Esophagus squamous epithelium (tissue), 5 donors: ENCODE measurements at regions not wholly inside any gene's neighbourhood (a gene's known extent, or its start where the extent isn't known, plus 50 kb on each side); places are given as distances from the start of the nearest gene placed in this dataset.

Experiments used
- DNase-seq: peaks from one replicate; lab custom pipeline; 2025; lab: John Stamatoyannopoulos, UW
- H3K27ac ChIP-seq, 4 donors: fragments of 200-600 bp; sonication (generic); one replicate each; pipeline ENCODE4 v1.5.1; 2016 to 2019; ENCODE audit warnings: mild to moderate bottlenecking in 1 of 4
- H3K27me3 ChIP-seq, 4 donors: fragments of 200-600 bp; sonication (generic); 1 replicate in 3 of 4; 2 replicates in 1 of 4; pipeline versions ENCODE4 v1.5.1 to v1.6.0; 2017 to 2021; ENCODE audit warnings: antibody characterized with exemption in 1 of 4
- H3K36me3 ChIP-seq, 3 donors: fragments of 200-600 bp; sonication (generic); one replicate each; pipeline ENCODE4 v1.5.1; 2016 to 2019
- H3K4me1 ChIP-seq, 3 donors: fragments of 200-600 bp; sonication (generic); one replicate each; pipeline ENCODE4 v1.5.1; 2017 to 2019
- H3K4me3 ChIP-seq, 4 donors: fragments of 200-600 bp; sonication (generic); 1 replicate in 3 of 4; 2 replicates in 1 of 4; pipeline ENCODE4 v1.5.1; 2016 to 2019; ENCODE audit warnings: mild to moderate bottlenecking in 2 of 4, moderate library complexity in 1 of 4
- H3K9me3 ChIP-seq, 3 donors: fragments of 200-600 bp; sonication (generic); one replicate each; pipeline ENCODE4 v1.5.1; 2016 to 2019
- POLR2A ChIP-seq, 4 donors: fragments of 450-650 bp; IDR thresholded peaks; one replicate each; pipeline ENCODE4 v1.6.1; 2017; ENCODE audit warnings: antibody characterized with exemption in 4 of 4, mild to moderate bottlenecking in 4 of 4, moderate library complexity in 3 of 4
- WGBS, 2 donors: methylation state at CpG; one replicate each; pipeline ENCODE4 v1.1.5; 2018; 5-methylcytosine and 5-hydroxymethylcytosine counted together
- intact Hi-C: fragments of 100-400 bp; cut with DNase I; formaldehyde crosslinking; loops from one replicate; pipeline ENCODE4 v1.15.0; 2022
- TF ChIP-seq, protein P1 (sequence below), 6 experiments: fragments of 450-650 bp in 4 of 6; fragments of 200-600 bp in 2 of 6; sonication (generic) in 2 of 6; IDR thresholded peaks; one replicate each; pipeline ENCODE4 v1.5.1; 2016 to 2019; ENCODE audit warnings: antibody characterized with exemption in 6 of 6, mild to moderate bottlenecking in 4 of 6, moderate library complexity in 4 of 6
- donor health status: DM: yes; HTN: yes; CAD: no.

DNA sequence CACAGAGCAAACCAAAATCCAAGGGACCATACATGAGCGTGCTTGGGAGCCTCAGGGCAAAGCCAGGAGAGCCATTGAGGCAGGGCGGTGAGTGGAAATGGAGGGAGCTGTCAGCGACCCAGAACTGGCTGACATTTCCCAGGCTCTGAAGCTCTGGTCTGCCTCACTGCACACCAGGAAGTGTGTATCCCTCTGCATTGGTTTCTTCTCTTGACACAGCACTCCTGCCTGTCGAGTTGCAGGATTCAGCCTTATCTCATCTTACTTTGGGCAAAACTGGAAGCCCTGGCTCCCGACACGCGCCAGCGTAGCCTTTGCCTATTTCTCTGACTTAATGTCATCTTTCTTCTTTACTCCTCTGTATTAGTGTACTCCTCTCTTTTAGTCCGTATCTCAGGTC, 144.7 kb upstream of the HS3ST3A1 start:
- no peaks in the 10 kb centered on the region for H3K36me3 ChIP-seq
- intact Hi-C loops: no loop called here
- TF ChIP-seq, protein P1, sequence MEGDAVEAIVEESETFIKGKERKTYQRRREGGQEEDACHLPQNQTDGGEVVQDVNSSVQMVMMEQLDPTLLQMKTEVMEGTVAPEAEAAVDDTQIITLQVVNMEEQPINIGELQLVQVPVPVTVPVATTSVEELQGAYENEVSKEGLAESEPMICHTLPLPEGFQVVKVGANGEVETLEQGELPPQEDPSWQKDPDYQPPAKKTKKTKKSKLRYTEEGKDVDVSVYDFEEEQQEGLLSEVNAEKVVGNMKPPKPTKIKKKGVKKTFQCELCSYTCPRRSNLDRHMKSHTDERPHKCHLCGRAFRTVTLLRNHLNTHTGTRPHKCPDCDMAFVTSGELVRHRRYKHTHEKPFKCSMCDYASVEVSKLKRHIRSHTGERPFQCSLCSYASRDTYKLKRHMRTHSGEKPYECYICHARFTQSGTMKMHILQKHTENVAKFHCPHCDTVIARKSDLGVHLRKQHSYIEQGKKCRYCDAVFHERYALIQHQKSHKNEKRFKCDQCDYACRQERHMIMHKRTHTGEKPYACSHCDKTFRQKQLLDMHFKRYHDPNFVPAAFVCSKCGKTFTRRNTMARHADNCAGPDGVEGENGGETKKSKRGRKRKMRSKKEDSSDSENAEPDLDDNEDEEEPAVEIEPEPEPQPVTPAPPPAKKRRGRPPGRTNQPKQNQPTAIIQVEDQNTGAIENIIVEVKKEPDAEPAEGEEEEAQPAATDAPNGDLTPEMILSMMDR (IDR thresholded peaks at IDR 0.05): no peak
- TF ChIP-seq POLR2A (IDR thresholded peaks at IDR 0.05): no peak

DNA sequence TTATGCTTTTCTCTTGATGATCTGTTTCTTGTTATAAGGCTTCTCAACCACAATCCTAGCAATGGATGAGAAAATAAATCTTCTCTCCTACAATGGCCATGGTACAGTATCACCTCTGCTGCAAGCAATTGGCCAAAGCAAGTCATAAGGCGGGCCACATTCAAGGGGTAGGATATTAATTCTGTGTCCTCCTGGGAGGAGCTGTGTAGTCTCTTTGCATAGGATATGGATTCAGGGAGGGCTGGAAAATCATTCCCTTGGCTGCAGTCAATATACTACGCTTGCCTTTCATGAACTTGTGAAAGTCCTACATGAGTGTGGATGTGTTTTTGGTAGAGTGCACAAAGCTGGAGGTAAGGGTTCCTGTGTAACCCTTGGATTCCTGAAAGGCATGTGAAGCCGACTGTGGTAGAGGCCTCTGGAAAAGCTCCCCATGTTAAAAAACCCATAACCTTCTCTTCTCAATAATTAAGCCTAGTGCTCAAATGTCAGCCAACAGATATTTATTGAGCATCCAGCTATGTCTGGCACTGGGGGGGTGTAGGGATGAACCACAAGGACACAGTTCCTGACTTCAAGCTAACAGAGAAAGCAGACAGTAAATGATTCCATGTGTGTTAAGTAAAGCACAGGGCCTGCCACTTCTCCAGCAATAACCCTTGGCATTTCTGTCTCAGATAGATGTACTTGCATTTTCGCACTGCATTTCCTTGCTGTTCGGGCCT, 147.6 kb upstream of the HS3ST3A1 start:
- TF ChIP-seq POLR2A (IDR thresholded peaks at IDR 0.05): no peak
- TF ChIP-seq, protein P1 (IDR thresholded peaks at IDR 0.05): no peak
- intact Hi-C loops: no loop called here
- DNase-seq: no peak

More for the DNA sequence above, 144.7 kb upstream of the HS3ST3A1 start:
- Histone ChIP-seq H3K27me3 (no peaks in the 10 kb centered on the region), H3K4me3 (no peak overlapping the region), H3K27ac (no peak overlapping the region), H3K9me3 (no peaks in the 10 kb centered on the region), H3K4me1 (peaks cover 0 to 16% (median 0%) of the 10 kb centered on the region in 3 donors)
- DNase-seq: no peak
- WGBS, 2 donors: 78 to 81% methylated on average over 9 of the region's 9 CpGs

DNA sequence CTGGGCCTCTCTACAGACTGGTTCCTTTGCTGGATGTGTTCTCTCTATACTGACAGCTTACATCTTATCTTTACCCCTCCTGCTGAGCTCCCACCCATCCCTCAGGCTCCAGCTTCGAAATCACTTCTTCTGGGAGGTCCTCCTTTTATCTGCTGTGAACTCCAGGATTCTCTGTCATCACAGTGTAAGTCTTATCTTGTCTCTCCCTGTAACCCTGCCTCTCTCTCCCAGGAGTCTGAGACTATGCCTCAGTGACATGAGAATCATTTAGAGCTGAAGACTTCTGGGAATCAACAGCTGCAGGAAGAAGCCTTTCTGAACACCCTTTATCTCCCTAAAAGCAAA, 148.1 kb upstream of the HS3ST3A1 start:
- no peak for TF ChIP-seq POLR2A (IDR thresholded peaks at IDR 0.05)
- TF ChIP-seq, protein P1 (IDR thresholded peaks at IDR 0.05): no peak
- DNase-seq: no peak
- no peaks in the 10 kb centered on the region for H3K36me3 ChIP-seq
- no peak overlapping the region for H3K27ac ChIP-seq
- H3K4me3 ChIP-seq: no peak overlapping the region
- peaks cover 0 to 2% (median 0%) of the 10 kb centered on the region in 3 donors for H3K4me1 ChIP-seq
- H3K27me3 ChIP-seq: no peaks in the 10 kb centered on the region
- intact Hi-C loops: no loop called here
- 40 to 55% methylated on average over 1 of the region's 1 CpG for WGBS, 2 donors
- no peaks in the 10 kb centered on the region for H3K9me3 ChIP-seq

More for the DNA sequence above, 147.6 kb upstream of the HS3ST3A1 start:
- 70 to 90% methylated on average over 4 to 5 of the region's 5 CpGs for WGBS, 2 donors
- Histone ChIP-seq H3K27ac (no peak overlapping the region), H3K4me3 (no peak overlapping the region), H3K27me3 (no peaks in the 10 kb centered on the region), H3K36me3 (no peaks in the 10 kb centered on the region), H3K4me1 (peaks cover 0 to 7% (median 0%) of the 10 kb centered on the region in 3 donors), H3K9me3 (no peaks in the 10 kb centered on the region)

DNA sequence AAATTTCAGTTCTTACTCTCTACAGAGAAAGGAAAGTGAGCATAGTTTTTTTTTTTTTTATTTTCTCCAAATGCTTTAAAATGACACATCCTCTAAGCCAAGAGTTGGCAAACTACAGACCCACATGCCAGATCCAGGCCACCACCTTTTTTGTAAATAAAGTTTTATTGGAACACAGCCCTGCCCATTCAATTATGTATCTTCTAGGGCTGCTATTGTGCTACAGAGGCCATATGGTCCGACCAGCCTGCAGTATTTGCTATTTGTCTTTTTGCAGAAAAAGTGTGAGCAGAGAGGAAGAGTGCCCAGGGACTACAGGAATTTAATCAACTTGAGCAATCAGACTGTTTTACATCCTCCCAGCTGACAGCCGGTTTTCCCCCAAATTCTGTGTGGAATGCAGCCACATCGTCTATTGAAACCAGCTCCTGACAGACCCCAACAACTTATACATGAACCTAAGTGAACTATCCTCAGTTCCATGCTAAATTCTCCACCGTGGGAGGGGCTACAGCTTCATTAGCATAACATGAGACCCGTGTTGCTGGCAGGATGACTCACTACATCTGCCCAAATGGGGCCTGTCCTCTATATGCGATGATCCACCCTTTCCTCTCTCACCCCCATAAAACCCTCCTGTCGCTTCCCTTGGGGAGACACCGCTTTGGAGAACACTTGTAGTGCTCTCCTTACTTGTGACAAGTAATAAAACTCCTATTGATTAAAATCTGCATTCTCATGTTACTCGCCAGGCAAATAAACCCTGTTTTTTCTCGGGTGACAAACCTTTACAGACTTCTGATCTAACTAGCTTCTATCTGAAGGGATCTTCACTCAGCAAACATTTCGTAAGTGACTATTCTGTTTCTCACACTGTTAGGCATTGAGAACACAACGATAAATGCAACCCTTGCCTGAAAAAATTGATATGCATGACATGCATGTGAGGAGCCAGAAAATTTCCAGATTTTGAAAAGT, 149.4 kb upstream of the HS3ST3A1 start:
- Histone ChIP-seq H3K27me3 (no peaks in the 10 kb centered on the region), H3K36me3 (no peaks in the 10 kb centered on the region), H3K4me3 (no peak overlapping the region), H3K4me1 (no peaks in the 10 kb centered on the region), H3K27ac (no peak overlapping the region), H3K9me3 (no peaks in the 10 kb centered on the region)
- DNase-seq: no peak
- intact Hi-C loops: no loop called here
- WGBS, 2 donors: 53 to 65% methylated on average over 10 to 12 of the region's 12 CpGs
- TF ChIP-seq, protein P1 (IDR thresholded peaks at IDR 0.05): no peak
- TF ChIP-seq POLR2A (IDR thresholded peaks at IDR 0.05): no peak

DNA sequence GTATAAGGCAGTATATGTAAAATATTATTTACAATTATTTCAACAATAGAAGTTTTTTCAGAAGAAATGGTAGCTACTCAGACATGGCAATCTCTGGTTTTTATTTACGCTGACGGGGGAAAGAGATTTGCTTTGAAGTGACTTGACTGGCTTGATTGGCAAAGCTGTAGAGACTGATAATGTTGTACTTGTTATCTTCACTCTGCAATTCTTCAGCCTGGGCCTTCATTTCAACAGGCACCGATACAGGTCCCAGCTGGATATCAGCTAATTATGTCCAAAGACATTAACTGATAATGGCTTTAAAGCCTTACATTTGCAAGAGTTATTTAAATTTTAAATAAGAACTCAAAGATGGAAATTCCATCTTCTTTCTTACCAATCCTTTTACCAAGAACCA, 151.4 kb upstream of the HS3ST3A1 start:
- intact Hi-C loops: no loop called here
- no peak for TF ChIP-seq POLR2A (IDR thresholded peaks at IDR 0.05)
- TF ChIP-seq, protein P1 (IDR thresholded peaks at IDR 0.05): no peak

More for the DNA sequence above, 151.4 kb upstream of the HS3ST3A1 start:
- H3K27ac ChIP-seq: no peak overlapping the region
- no peaks in the 10 kb centered on the region for H3K36me3 ChIP-seq
- no peak overlapping the region for H3K4me3 ChIP-seq
- H3K4me1 ChIP-seq: no peaks in the 10 kb centered on the region
- 72 to 85% methylated on average over 3 of the region's 3 CpGs for WGBS, 2 donors
- H3K9me3 ChIP-seq: no peaks in the 10 kb centered on the region
- H3K27me3 ChIP-seq: no peaks in the 10 kb centered on the region
- DNase-seq: no peak
